A673 (cell line): ENCODE measurements at regions not wholly inside any gene's neighbourhood (a gene's known extent, or its start where the extent isn't known, plus 50 kb on each side); places are given as distances from the start of the nearest gene placed in this dataset.

ENCODE experiments used
- CTCF ChIP-seq: fragments of 300-800, 200-600 bp; sonication (generic); conservative IDR thresholded peaks from 2 replicates; pipeline ENCODE4 v1.5.1; 2017; ENCODE audit warnings: low read depth, mild to moderate bottlenecking, antibody characterized with exemption, low read length, moderate library complexity, mixed read lengths
- EZH2 ChIP-seq: fragments of 200-600 bp; sonication (generic); IDR thresholded peaks from 2 replicates; pipeline ENCODE4 v1.6.1; 2017; ENCODE audit warnings: borderline replicate concordance, low read depth, mild to moderate bottlenecking, mixed read lengths, antibody characterized with exemption, low read length; ENCODE audit not compliant: poor library complexity, severe bottlenecking

DNA sequence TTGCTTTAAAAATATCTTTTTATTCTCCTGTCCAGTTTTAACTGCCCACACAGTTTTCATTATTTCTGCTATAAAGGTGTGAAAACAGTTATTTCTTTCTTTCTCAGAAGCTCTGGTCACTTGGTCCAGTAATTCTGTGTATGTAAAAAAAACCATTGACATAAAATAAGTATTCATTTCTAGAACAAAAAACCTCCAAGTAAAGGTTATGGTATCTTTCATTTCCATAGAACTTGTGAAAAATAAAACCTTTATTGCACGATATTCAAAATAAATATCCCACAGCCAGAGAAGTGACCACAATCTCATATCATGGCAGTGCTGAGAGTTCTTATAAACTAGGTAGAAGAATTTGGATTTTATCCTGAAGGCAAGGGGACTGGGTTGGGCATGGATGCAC lies 96.9 kb upstream of the TNFSF4 start:
- TF ChIP-seq CTCF (no peak), EZH2 (no peak)
